T-cell (primary cell): ENCODE measurements at regions not wholly inside any gene's neighbourhood (a gene's known extent, or its start where the extent isn't known, plus 50 kb on each side); places are given as distances from the start of the nearest gene placed in this dataset.

ENCODE experiments used
- ATAC-seq, 4 experiments: fragments of 200-7000 bp in 3 of 4; fragments of 150-1000 bp in 1 of 4; cut with Tn5 transposase; replicated peaks in 1 of 4; 1 replicate in 3 of 4; 2 replicates in 1 of 4; pipeline ENCODE4 v1.10.0; 2021; ENCODE audit warnings: moderate library complexity in 3 of 4, mild to moderate bottlenecking in 2 of 4, moderate number of reproducible peaks in 1 of 4
- CTCF ChIA-PET, 2 donors: fragments of 300-600 bp; sonication (Branson Sonifier 250); formaldehyde crosslinking; loops; one replicate each; lab custom pipeline; 2022; ENCODE audit warnings: antibody characterized with exemption in 2 of 2; lab: Charles Lee
- POLR2A ChIA-PET, 2 donors: fragments of 300-600 bp; sonication (Branson Sonifier 250); formaldehyde crosslinking; loops; one replicate each; lab custom pipeline; 2022; ENCODE audit warnings: antibody characterized with exemption in 2 of 2; lab: Charles Lee
- DNase-seq, 35 experiments: peaks; one replicate each; pipeline versions ENCODE4 v3.0.0 to v3.0.0-alpha.2; 2013 to 2023
- H3K27ac ChIP-seq: one replicate; pipeline ENCODE4 v1.5.1; 2013; ENCODE audit warnings: low read length
- H3K27me3 ChIP-seq, 2 experiments: replicated peaks in 1 of 2; 1 replicate in 1 of 2; 2 replicates in 1 of 2; pipeline versions ENCODE4 v1.6.1 to v1.7.0; 2013; ENCODE audit warnings: low read length in 1 of 2, mixed read lengths in 1 of 2; ENCODE audit not compliant: control insufficient read depth in 2 of 2, insufficient read depth in 2 of 2; ENCODE audit errors: extremely low read depth in 1 of 2
- H3K36me3 ChIP-seq, 2 donors: 1 replicate in 1 of 2; 2 replicates in 1 of 2; pipeline versions ENCODE4 v1.6.1 to v1.7.0; 2013; ENCODE audit warnings: low read length in 1 of 2; ENCODE audit not compliant: control insufficient read depth in 2 of 2, insufficient read depth in 1 of 2; ENCODE audit errors: extremely low read depth in 1 of 2
- H3K4me1 ChIP-seq, 2 experiments: 1 replicate in 1 of 2; 2 replicates in 1 of 2; pipeline versions ENCODE4 v1.6.1 to v1.7.0; 2013; ENCODE audit warnings: low read length in 2 of 2, mixed read lengths in 1 of 2; ENCODE audit not compliant: insufficient read depth in 2 of 2, control insufficient read depth in 1 of 2; ENCODE audit errors: extremely low read depth in 1 of 2
- H3K4me3 ChIP-seq, 2 donors: 1 replicate in 1 of 2; 2 replicates in 1 of 2; pipeline versions ENCODE4 v1.5.1 to v1.7.0; 2013; ENCODE audit warnings: mild to moderate bottlenecking in 2 of 2, low read length in 1 of 2, moderate library complexity in 1 of 2; ENCODE audit not compliant: control insufficient read depth in 1 of 2; ENCODE audit errors: extremely low read depth in 1 of 2
- H3K9me3 ChIP-seq: 2 replicates; pipeline ENCODE4 v1.7.0; 2013
- H3K27ac Mint-ChIP-seq, 2 donors: one replicate each; pipeline ENCODE4 v1.8.0; 2020 to 2021; ENCODE audit warnings: mild to moderate bottlenecking in 2 of 2, mixed read lengths in 2 of 2
- H3K27me3 Mint-ChIP-seq, 2 donors: one replicate each; pipeline ENCODE4 v1.8.0; 2021 to 2022; ENCODE audit warnings: mixed read lengths in 2 of 2
- H3K36me3 Mint-ChIP-seq: one replicate; pipeline ENCODE4 v1.8.0; 2021; ENCODE audit warnings: mixed read lengths
- H3K4me1 Mint-ChIP-seq, 3 donors: one replicate each; pipeline ENCODE4 v1.8.0; 2020 to 2022; ENCODE audit warnings: mixed read lengths in 3 of 3, mild to moderate bottlenecking in 1 of 3
- H3K4me3 Mint-ChIP-seq, 3 donors: one replicate each; pipeline ENCODE4 v1.8.0; 2020 to 2022; ENCODE audit warnings: mild to moderate bottlenecking in 3 of 3, mixed read lengths in 3 of 3, moderate library complexity in 3 of 3
- H3K9me3 Mint-ChIP-seq, 3 donors: one replicate each; pipeline ENCODE4 v1.8.0; 2020 to 2022; ENCODE audit warnings: mixed read lengths in 3 of 3
- WGBS: methylation state at CpG from one replicate; pipeline ENCODE4 v1.1.5; 2013; ENCODE audit warnings: missing lambda C conversion rate; ENCODE audit not compliant: insufficient coverage; 5-methylcytosine and 5-hydroxymethylcytosine counted together

DNA sequence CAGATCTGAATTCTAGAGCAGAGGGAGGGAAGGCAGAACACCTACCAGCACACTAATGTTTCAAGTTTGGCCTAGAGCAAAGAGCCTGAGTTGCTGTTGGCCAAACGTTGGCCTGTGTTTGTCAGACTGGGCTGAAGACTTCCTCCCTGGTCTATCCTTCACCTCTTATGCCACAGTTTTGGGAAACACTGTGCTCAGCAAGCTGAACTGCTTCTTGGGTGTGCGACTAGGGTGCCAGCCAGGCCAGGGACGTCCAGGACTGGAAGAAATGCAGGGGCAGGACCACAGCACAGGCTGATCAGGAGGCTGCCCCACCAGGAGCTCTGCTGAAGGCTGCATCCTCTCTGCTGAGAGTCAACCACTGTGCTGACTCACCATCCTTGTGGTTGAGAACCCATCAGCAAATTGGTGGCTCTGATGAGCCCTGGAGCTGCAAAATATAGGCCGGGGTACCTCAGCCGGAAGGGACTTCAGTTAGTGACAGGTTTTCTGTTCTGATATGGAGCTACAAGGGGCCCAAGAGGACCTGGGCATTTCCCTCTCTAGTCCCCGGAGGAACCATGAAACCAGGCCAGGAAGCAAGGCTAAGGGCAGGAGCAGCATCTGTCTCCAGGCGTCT lies 131.6 kb upstream of the RASGRP1 start:
- Mint-ChIP-seq H3K9me3 (no peaks in the 10 kb centered on the region), H3K36me3 (no peaks in the 10 kb centered on the region), H3K27me3 (no peaks in the 10 kb centered on the region), H3K4me1 (peaks cover 59 to 76% (median 64%) of the 10 kb centered on the region in 3 donors), H3K27ac (peak overlapping the region; percentile 81 to 89), H3K4me3 (peak overlapping the region; percentile 35 to 69 (median 44))
- Histone ChIP-seq H3K9me3 (no peaks in the 10 kb centered on the region), H3K4me3 (peak overlapping the region in 1 of 2 donors; percentile 1), H3K36me3 (no peaks in the 10 kb centered on the region), H3K27me3 (no peaks in the 10 kb centered on the region), H3K4me1 (peaks cover 12 to 46% of the 10 kb centered on the region in 2 experiments), H3K27ac (peak overlapping the region; percentile 60)
- ATAC-seq (peak; percentile 94 to 97 (median 97)), DNase-seq (peak in 32 of 35 experiments; percentile 24 to 75 (median 48))
- 13% methylated on average over 6 of the region's 7 CpGs for WGBS
- CTCF ChIA-PET = interaction anchor here (0.5 to 4.5 kb wide), 19 partner anchors 10 to 1080 kb away, joined by 3 to 57 read pairs (median 4); partner anchors contain the start of gene RASGRP1 (in 1 of the 2)
- POLR2A ChIA-PET = interaction anchor here (0.5 to 1.0 kb wide), 6 partner anchors 16 to 242 kb away, joined by 3 to 6 read pairs (median 4); partner anchors contain the start of gene FAM98B (in 1 of the 2)

- no peaks in the 10 kb centered on the region for H3K36me3 Mint-ChIP-seq
- POLR2A ChIA-PET = interaction anchor here in 1 of 2 donors (0.6 to 0.9 kb wide), 4 partner anchors 44 to 242 kb away, joined by 3 to 5 read pairs (median 3); partner anchors contain the start of gene FAM98B
- DNase-seq (no peak), ATAC-seq (no peak)
- H3K27ac ChIP-seq = peak overlapping the region; percentile 60
- peaks cover 10 to 46% of the 10 kb centered on the region in 2 experiments for H3K4me1 ChIP-seq
- H3K4me3 Mint-ChIP-seq = peak overlapping the region; percentile 35 to 69 (median 44)
- no peaks in the 10 kb centered on the region for H3K27me3 ChIP-seq
- peak overlapping the region in 1 of 2 donors; percentile 1 for H3K4me3 ChIP-seq
- no peaks in the 10 kb centered on the region for H3K27me3 Mint-ChIP-seq
- peak overlapping the region; percentile 81 to 89 for H3K27ac Mint-ChIP-seq
- peaks cover 59 to 72% (median 61%) of the 10 kb centered on the region in 3 donors for H3K4me1 Mint-ChIP-seq
- WGBS = 89% methylated on average over 1 of the region's 1 CpG
- no peaks in the 10 kb centered on the region for H3K9me3 ChIP-seq
- CTCF ChIA-PET = interaction anchor here (0.6 to 5.9 kb wide), 21 partner anchors 9 to 927 kb away, joined by 3 to 112 read pairs (median 5); partner anchors contain the start of gene RASGRP1 (in 2 of the 2)
- no peaks in the 10 kb centered on the region for H3K9me3 Mint-ChIP-seq
- no peaks in the 10 kb centered on the region for H3K36me3 ChIP-seq
Measured at GRCh38 chr15:38696790-38697495, 132.3 kb upstream of the RASGRP1 start.

GRCh38 chr15:38698254-38698653 lies 133.6 kb upstream of the RASGRP1 start:
- POLR2A ChIA-PET = interaction anchor here in 1 of 2 donors (0.6 kb wide), 1 partner anchor 35 kb away, joined by 14 read pairs; no protein-coding TSS in a partner anchor
- H3K4me1 Mint-ChIP-seq = peaks cover 59 to 68% (median 61%) of the 10 kb centered on the region in 3 donors
- WGBS = no CpG with 5 or more reads among the region's 4 CpGs
- no peaks in the 10 kb centered on the region for H3K36me3 Mint-ChIP-seq
- CTCF ChIA-PET = interaction anchor here (0.6 to 5.9 kb wide), 22 partner anchors 11 to 258 kb away, joined by 3 to 112 read pairs (median 9); partner anchors contain the start of gene RASGRP1 (in 2 of the 2)
- no peaks in the 10 kb centered on the region for H3K9me3 ChIP-seq
- H3K4me1 ChIP-seq = peaks cover 10 to 46% of the 10 kb centered on the region in 2 experiments
- no peak overlapping the region for H3K4me3 ChIP-seq
- ATAC-seq = no peak
- no peaks in the 10 kb centered on the region for H3K9me3 Mint-ChIP-seq
- H3K27ac ChIP-seq = peak overlapping the region; percentile 61
- H3K27me3 Mint-ChIP-seq = no peaks in the 10 kb centered on the region
- no peaks in the 10 kb centered on the region for H3K27me3 ChIP-seq
- peak overlapping the region; percentile 67 to 89 for H3K27ac Mint-ChIP-seq
- H3K36me3 ChIP-seq = no peaks in the 10 kb centered on the region
- H3K4me3 Mint-ChIP-seq = peak overlapping the region in 2 of 3 donors; percentile 32 to 61
- peak in 4 of 35 experiments; percentile 13 to 52 (median 18) for DNase-seq

DNA sequence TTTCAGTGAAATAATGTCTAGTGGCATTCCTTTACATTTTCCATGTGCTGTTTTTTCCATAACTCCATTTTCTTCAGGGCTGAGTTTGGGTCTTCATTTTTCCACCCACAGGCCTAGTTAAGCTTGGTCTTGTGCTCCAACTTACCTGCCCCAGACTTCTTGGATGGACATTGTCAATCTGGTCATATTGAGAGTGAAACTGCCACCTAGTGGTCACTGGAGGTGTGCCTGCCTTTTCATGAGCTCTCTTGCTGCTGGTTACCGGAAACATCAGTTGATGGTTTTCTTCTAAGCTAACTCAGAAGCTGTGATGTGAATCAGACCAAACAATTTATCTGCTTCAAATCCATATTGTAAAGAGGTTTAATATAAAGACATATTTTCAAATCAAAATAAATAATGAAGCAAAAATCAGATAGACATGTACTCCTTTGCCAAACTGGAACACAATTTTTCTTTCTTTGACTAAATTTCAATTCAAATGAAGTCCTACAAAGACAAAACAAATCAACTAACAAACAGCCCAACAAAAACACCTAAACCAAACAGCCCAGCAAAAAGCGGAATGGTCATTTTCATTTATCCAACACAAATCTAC lies 135.1 kb upstream of the RASGRP1 start:
- Histone ChIP-seq H3K4me1 (peaks cover 10 to 46% of the 10 kb centered on the region in 2 experiments), H3K4me3 (no peak overlapping the region), H3K36me3 (no peaks in the 10 kb centered on the region), H3K9me3 (no peaks in the 10 kb centered on the region), H3K27ac (no peak overlapping the region), H3K27me3 (no peaks in the 10 kb centered on the region)
- no CpG with 5 or more reads among the region's 2 CpGs for WGBS
- Mint-ChIP-seq H3K4me3 (peak overlapping the region in 2 of 3 donors; percentile 6 to 24), H3K4me1 (peaks cover 54 to 61% (median 55%) of the 10 kb centered on the region in 3 donors), H3K36me3 (no peaks in the 10 kb centered on the region), H3K27me3 (no peaks in the 10 kb centered on the region), H3K27ac (peak overlapping the region; percentile 75 to 84), H3K9me3 (no peaks in the 10 kb centered on the region)
- DNase-seq = peak in 34 of 35 experiments; percentile 31 to 88 (median 60)
- ChIA-PET CTCF (interaction anchor here (0.5 to 5.9 kb wide), 87 partner anchors 8 to 1397 kb away, joined by 3 to 112 read pairs (median 4); partner anchors contain the start of genes RASGRP1 (in 2 of the 2) and FAM98B (in 1 of the 2)), POLR2A (interaction anchor here in 1 of 2 donors (0.6 to 1.1 kb wide), 2 partner anchors 8 to 136 kb away, joined by 3 to 4 read pairs; no protein-coding TSS in a partner anchor)
- ATAC-seq = peak; percentile 48 to 68 (median 52)

GRCh38 chr15:38701149-38701548 lies 136.5 kb upstream of the RASGRP1 start:
- DNase-seq (no peak), ATAC-seq (no peak)
- Mint-ChIP-seq H3K4me3 (no peak overlapping the region), H3K4me1 (peaks cover 39 to 49% (median 42%) of the 10 kb centered on the region in 3 donors), H3K36me3 (no peaks in the 10 kb centered on the region), H3K9me3 (no peaks in the 10 kb centered on the region), H3K27ac (no peak overlapping the region), H3K27me3 (no peaks in the 10 kb centered on the region)
- Histone ChIP-seq H3K36me3 (no peaks in the 10 kb centered on the region), H3K4me3 (no peak overlapping the region), H3K4me1 (peaks cover 8 to 36% of the 10 kb centered on the region in 2 experiments), H3K9me3 (no peaks in the 10 kb centered on the region), H3K27ac (no peak overlapping the region), H3K27me3 (no peaks in the 10 kb centered on the region)
- CTCF ChIA-PET = interaction anchor here (0.6 to 5.9 kb wide), 9 partner anchors 9 to 247 kb away, joined by 3 to 112 read pairs (median 3); partner anchors contain the start of gene FAM98B (in 1 of the 2)
- no CpG with 5 or more reads among the region's 5 CpGs for WGBS
- POLR2A ChIA-PET = no interaction called here
